ENCODE measurements at regions not wholly inside any gene's neighbourhood (a gene's known extent, or its start where the extent isn't known, plus 50 kb on each side); places are given as distances from the start of the nearest gene placed in this dataset.

DNA sequence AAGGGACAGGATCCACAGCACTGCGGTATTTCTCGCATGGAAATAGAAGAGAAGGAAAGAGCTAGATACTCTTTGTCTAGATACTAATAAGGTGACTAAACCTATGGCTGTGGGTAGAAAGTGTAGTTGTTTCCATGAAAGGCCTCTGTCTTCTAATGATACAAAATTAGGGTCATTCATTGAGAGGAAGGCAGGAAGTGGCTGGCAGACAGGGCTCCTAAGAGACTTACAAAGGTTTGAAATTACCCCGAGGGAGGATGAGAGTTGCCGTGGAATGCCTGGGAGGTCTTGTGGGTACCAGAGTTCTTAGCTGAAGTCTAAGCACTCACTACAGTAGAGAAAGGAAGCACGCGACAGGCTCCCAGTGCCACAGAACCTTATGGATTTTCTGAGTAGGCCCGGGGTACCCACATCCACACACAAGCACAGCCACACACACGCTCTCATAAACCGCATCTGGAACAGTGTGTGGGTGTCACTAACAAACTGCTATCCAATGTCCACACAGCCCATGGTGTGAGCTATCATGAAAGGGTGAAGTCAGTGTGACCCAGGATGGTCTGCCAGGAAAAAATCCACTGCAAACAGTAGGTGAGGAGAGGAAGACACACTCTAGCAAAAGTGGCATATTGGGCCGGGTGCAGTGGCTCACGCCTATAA is 221.4 kb downstream of the FAM43A start:
- Histone ChIP-seq H3F3A (ENCODE audit: insufficient read depth, low read length, poor library complexity, severe bottlenecking) (no peaks in the 10 kb centered on the region), H3K9ac (ENCODE audit: low read length) (no peak overlapping the region), H3K9me2 (ENCODE audit: insufficient read depth, low read length) (no peaks in the 10 kb centered on the region), H4K20me1 (ENCODE audit: insufficient read depth) (no peaks in the 10 kb centered on the region), H3K4me2 (ENCODE audit: low read length) (no peak overlapping the region), H3K4me3 (ENCODE audit: low read length) (no peak overlapping the region), H3K27ac (ENCODE audit: low read length) (no peak overlapping the region), H3K36me3 (ENCODE audit: insufficient read depth, low read length) (no peaks in the 10 kb centered on the region), H3K9me3 (ENCODE audit: low read length) (no peaks in the 10 kb centered on the region), H2AFZ (ENCODE audit: low read depth, low read length) (no peak overlapping the region), H3K79me2 (replicated peaks; ENCODE audit: insufficient read depth, low read length) (no peaks in the 10 kb centered on the region), H3K27me3 (ENCODE audit: insufficient read depth, low read depth, low read length) (no peaks in the 10 kb centered on the region)
- TF ChIP-seq, protein P1, sequence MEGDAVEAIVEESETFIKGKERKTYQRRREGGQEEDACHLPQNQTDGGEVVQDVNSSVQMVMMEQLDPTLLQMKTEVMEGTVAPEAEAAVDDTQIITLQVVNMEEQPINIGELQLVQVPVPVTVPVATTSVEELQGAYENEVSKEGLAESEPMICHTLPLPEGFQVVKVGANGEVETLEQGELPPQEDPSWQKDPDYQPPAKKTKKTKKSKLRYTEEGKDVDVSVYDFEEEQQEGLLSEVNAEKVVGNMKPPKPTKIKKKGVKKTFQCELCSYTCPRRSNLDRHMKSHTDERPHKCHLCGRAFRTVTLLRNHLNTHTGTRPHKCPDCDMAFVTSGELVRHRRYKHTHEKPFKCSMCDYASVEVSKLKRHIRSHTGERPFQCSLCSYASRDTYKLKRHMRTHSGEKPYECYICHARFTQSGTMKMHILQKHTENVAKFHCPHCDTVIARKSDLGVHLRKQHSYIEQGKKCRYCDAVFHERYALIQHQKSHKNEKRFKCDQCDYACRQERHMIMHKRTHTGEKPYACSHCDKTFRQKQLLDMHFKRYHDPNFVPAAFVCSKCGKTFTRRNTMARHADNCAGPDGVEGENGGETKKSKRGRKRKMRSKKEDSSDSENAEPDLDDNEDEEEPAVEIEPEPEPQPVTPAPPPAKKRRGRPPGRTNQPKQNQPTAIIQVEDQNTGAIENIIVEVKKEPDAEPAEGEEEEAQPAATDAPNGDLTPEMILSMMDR (IDR thresholded peaks at IDR 0.05; ENCODE audit: poor library complexity, severe bottlenecking), result no peak
- TF ChIP-seq POLR2AphosphoS5 (IDR thresholded peaks at IDR 0.05), result no peak
- TF ChIP-seq EZH2 (IDR thresholded peaks at IDR 0.05; ENCODE audit: borderline replicate concordance, insufficient read depth, low read length, poor library complexity, severe bottlenecking), result no peak

DNA sequence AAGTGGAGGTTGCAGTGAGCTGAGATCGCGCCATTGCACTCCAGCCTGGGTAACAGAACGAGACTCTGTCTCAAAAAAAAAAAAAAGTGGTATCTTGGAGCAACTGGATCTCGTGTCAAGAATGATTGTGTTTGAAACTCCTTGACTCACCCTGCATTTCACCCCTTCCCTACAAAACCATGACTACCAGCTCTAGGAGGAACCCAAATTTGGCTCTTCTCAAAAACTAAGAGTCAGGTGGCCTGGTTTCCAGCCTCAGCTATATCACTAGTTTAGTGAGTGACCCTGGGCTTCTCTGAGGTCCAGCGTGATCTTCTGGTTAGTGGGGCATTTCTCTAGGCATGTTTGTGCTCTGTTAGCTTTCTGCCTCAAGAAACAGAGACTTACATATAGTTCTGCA is 222.1 kb downstream of the FAM43A start:
- no peaks in the 10 kb centered on the region for H3K9me3 ChIP-seq (ENCODE audit: low read length)

DNA sequence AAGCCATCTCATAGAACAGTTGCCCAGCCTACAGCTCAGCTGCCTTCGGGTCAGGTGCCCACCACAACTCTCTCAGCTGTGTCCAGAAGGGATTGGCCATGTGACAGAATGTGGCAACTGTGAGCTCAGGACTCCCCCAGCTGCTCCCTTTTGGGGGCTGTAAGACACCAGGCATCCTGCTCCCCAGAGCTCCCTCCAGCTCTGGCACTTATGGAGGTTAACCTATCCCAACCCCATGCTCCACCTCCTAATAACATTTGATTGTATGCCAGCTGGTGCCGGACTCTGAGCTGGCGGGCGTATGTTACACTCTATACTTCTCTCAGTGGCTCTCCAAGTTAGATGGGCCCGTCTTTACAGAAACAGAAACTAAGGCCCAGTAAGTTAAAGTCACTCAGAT is 222.8 kb downstream of the FAM43A start:
- H3K27me3 ChIP-seq (ENCODE audit: insufficient read depth, low read depth, low read length), result no peaks in the 10 kb centered on the region
- H3K4me3 ChIP-seq (ENCODE audit: low read length), result no peak overlapping the region
- no peaks in the 10 kb centered on the region for H3K9me2 ChIP-seq (ENCODE audit: insufficient read depth, low read length)
- H3K27ac ChIP-seq (ENCODE audit: low read length), result no peak overlapping the region
- no peak overlapping the region for H3K4me2 ChIP-seq (ENCODE audit: low read length)
- H3K36me3 ChIP-seq (ENCODE audit: insufficient read depth, low read length), result no peaks in the 10 kb centered on the region
- no peaks in the 10 kb centered on the region for H4K20me1 ChIP-seq (ENCODE audit: insufficient read depth)
- H3F3A ChIP-seq (ENCODE audit: insufficient read depth, low read length, poor library complexity, severe bottlenecking), result no peaks in the 10 kb centered on the region
- no peak overlapping the region for H2AFZ ChIP-seq (ENCODE audit: low read depth, low read length)
- TF ChIP-seq, protein P1 (IDR thresholded peaks at IDR 0.05; ENCODE audit: poor library complexity, severe bottlenecking), result no peak
- no peak for TF ChIP-seq SMC3 (conservative IDR thresholded peaks at IDR 0.05; ENCODE audit: poor library complexity)
- no peak for TF ChIP-seq EP300 (conservative IDR thresholded peaks at IDR 0.05; ENCODE audit: poor library complexity, severe bottlenecking)
- TF ChIP-seq, protein P2, sequence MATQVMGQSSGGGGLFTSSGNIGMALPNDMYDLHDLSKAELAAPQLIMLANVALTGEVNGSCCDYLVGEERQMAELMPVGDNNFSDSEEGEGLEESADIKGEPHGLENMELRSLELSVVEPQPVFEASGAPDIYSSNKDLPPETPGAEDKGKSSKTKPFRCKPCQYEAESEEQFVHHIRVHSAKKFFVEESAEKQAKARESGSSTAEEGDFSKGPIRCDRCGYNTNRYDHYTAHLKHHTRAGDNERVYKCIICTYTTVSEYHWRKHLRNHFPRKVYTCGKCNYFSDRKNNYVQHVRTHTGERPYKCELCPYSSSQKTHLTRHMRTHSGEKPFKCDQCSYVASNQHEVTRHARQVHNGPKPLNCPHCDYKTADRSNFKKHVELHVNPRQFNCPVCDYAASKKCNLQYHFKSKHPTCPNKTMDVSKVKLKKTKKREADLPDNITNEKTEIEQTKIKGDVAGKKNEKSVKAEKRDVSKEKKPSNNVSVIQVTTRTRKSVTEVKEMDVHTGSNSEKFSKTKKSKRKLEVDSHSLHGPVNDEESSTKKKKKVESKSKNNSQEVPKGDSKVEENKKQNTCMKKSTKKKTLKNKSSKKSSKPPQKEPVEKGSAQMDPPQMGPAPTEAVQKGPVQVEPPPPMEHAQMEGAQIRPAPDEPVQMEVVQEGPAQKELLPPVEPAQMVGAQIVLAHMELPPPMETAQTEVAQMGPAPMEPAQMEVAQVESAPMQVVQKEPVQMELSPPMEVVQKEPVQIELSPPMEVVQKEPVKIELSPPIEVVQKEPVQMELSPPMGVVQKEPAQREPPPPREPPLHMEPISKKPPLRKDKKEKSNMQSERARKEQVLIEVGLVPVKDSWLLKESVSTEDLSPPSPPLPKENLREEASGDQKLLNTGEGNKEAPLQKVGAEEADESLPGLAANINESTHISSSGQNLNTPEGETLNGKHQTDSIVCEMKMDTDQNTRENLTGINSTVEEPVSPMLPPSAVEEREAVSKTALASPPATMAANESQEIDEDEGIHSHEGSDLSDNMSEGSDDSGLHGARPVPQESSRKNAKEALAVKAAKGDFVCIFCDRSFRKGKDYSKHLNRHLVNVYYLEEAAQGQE (IDR thresholded peaks at IDR 0.05; ENCODE audit: borderline replicate concordance), result no peak
- TF ChIP-seq EZH2 (IDR thresholded peaks at IDR 0.05; ENCODE audit: borderline replicate concordance, insufficient read depth, low read length, poor library complexity, severe bottlenecking), result no peak
- TF ChIP-seq RAD21 (conservative IDR thresholded peaks at IDR 0.05), result no peak
- no peak for TF ChIP-seq TAF1 (IDR thresholded peaks at IDR 0.05; ENCODE audit: low read depth)
- TF ChIP-seq MXI1 (conservative IDR thresholded peaks at IDR 0.05; ENCODE audit: poor library complexity, severe bottlenecking), result no peak
- TF ChIP-seq POLR2AphosphoS5 (IDR thresholded peaks at IDR 0.05), result no peak
- no peaks in the 10 kb centered on the region for H3K79me2 ChIP-seq (replicated peaks; ENCODE audit: insufficient read depth, low read length)
- H3K9ac ChIP-seq (ENCODE audit: low read length), result no peak overlapping the region
- H3K9me3 ChIP-seq (ENCODE audit: low read length), result no peaks in the 10 kb centered on the region

More for the DNA sequence above, 222.1 kb downstream of the FAM43A start:
- Histone ChIP-seq H3F3A (ENCODE audit: insufficient read depth, low read length, poor library complexity, severe bottlenecking) (no peaks in the 10 kb centered on the region), H4K20me1 (ENCODE audit: insufficient read depth) (no peaks in the 10 kb centered on the region), H3K4me3 (ENCODE audit: low read length) (no peak overlapping the region), H2AFZ (ENCODE audit: low read depth, low read length) (no peak overlapping the region), H3K9me2 (ENCODE audit: insufficient read depth, low read length) (no peaks in the 10 kb centered on the region), H3K9ac (ENCODE audit: low read length) (no peak overlapping the region), H3K27ac (ENCODE audit: low read length) (no peak overlapping the region), H3K79me2 (replicated peaks; ENCODE audit: insufficient read depth, low read length) (no peaks in the 10 kb centered on the region), H3K36me3 (ENCODE audit: insufficient read depth, low read length) (no peaks in the 10 kb centered on the region), H3K4me2 (ENCODE audit: low read length) (no peak overlapping the region), H3K27me3 (ENCODE audit: insufficient read depth, low read depth, low read length) (no peaks in the 10 kb centered on the region)
- TF ChIP-seq MXI1 (conservative IDR thresholded peaks at IDR 0.05; ENCODE audit: poor library complexity, severe bottlenecking), result no peak
- TF ChIP-seq, protein P1 (IDR thresholded peaks at IDR 0.05; ENCODE audit: poor library complexity, severe bottlenecking), result no peak
- no peak for TF ChIP-seq SMC3 (conservative IDR thresholded peaks at IDR 0.05; ENCODE audit: poor library complexity)
- TF ChIP-seq EP300 (conservative IDR thresholded peaks at IDR 0.05; ENCODE audit: poor library complexity, severe bottlenecking), result no peak
